ENCODE measurements at regions not wholly inside any gene's neighbourhood (a gene's known extent, or its start where the extent isn't known, plus 50 kb on each side); places are given as distances from the start of the nearest gene placed in this dataset.

DNA sequence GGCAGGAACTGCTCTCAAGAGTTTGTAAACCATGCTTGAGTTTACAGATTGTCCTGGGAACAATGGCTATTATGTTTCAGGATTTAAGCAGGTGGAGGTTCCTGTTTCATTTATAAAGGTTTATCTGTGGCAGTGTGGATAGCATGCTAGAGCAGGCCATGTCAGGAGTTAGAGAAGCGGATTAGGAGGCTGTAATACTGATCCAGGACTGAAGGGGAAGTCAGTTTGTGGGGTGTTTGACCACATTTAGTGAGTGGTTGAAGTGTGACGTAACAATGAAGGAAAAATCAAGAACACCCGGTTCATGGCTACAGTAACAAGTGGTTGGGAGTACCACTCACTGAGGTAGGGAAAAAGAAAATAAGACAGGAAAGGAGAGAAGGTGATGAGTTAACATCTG lies 299.0 kb downstream of the TLR4 start:
- TF ChIP-seq, protein P1, sequence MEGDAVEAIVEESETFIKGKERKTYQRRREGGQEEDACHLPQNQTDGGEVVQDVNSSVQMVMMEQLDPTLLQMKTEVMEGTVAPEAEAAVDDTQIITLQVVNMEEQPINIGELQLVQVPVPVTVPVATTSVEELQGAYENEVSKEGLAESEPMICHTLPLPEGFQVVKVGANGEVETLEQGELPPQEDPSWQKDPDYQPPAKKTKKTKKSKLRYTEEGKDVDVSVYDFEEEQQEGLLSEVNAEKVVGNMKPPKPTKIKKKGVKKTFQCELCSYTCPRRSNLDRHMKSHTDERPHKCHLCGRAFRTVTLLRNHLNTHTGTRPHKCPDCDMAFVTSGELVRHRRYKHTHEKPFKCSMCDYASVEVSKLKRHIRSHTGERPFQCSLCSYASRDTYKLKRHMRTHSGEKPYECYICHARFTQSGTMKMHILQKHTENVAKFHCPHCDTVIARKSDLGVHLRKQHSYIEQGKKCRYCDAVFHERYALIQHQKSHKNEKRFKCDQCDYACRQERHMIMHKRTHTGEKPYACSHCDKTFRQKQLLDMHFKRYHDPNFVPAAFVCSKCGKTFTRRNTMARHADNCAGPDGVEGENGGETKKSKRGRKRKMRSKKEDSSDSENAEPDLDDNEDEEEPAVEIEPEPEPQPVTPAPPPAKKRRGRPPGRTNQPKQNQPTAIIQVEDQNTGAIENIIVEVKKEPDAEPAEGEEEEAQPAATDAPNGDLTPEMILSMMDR (conservative IDR thresholded peaks at IDR 0.05; ENCODE audit: low read length): no peak
- TF ChIP-seq EZH2phosphoT487 (IDR thresholded peaks at IDR 0.05; ENCODE audit: borderline replicate concordance): no peak
